IPS-20b (cell line): ENCODE measurements at regions not wholly inside any gene's neighbourhood (a gene's known extent, or its start where the extent isn't known, plus 50 kb on each side); places are given as distances from the start of the nearest gene placed in this dataset.

ENCODE experiments used
- H3K27ac ChIP-seq: one replicate; pipeline ENCODE4 v1.5.1; 2013; ENCODE audit warnings: low read length
- H3K27me3 ChIP-seq: 2 replicates; pipeline ENCODE4 v1.6.1; 2013; ENCODE audit warnings: mild to moderate bottlenecking, low read length, inconsistent platforms; ENCODE audit not compliant: insufficient read depth
- H3K36me3 ChIP-seq: 2 replicates; pipeline ENCODE4 v1.6.1; 2013; ENCODE audit warnings: low read depth, mild to moderate bottlenecking, inconsistent platforms, low read length, moderate library complexity; ENCODE audit not compliant: insufficient read depth
- H3K4me1 ChIP-seq: 2 replicates; pipeline ENCODE4 v1.6.1; 2013; ENCODE audit warnings: mild to moderate bottlenecking, control low read depth, inconsistent platforms, low read length, moderate library complexity; ENCODE audit not compliant: insufficient read depth
- H3K4me3 ChIP-seq: 2 replicates; pipeline ENCODE4 v1.5.1; 2013; ENCODE audit warnings: mild to moderate bottlenecking, low read length, inconsistent platforms
- H3K9ac ChIP-seq: 2 replicates; pipeline ENCODE4 v1.6.1; 2013; ENCODE audit warnings: low read depth, mild to moderate bottlenecking, inconsistent platforms, low read length, moderate library complexity
- H3K9me3 ChIP-seq: 2 replicates; pipeline ENCODE4 v1.6.1; 2013; ENCODE audit warnings: mild to moderate bottlenecking, low read depth, low read length, inconsistent platforms; ENCODE audit not compliant: insufficient read depth

DNA sequence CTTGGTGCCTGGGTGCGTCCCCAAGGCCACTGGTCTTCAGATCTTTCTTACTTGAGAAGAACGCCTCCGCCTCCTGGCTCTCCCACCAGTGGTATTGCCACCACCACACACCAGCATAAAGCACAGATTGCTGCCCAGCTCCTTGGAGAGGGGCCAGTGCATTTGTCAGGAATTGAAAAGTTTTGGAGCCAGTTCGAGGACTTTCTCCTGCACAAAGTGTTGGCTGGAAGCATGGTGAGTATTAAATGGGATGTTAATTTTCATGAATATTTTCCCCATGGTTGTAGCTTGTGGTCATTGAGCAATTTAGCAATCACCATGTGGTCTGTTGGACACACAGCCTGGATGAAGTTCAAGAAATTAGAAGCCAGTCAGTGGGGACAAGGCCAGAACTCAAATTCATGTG, 684.6 kb upstream of the FANCL start:
- no peak overlapping the region for H3K4me3 ChIP-seq
- no peak overlapping the region for H3K9ac ChIP-seq
- no peak overlapping the region for H3K27ac ChIP-seq
- H3K9me3 ChIP-seq: no peaks in the 10 kb centered on the region
- H3K36me3 ChIP-seq: no peaks in the 10 kb centered on the region
- H3K4me1 ChIP-seq: peaks cover 3% of the 10 kb centered on the region
- no peaks in the 10 kb centered on the region for H3K27me3 ChIP-seq

DNA sequence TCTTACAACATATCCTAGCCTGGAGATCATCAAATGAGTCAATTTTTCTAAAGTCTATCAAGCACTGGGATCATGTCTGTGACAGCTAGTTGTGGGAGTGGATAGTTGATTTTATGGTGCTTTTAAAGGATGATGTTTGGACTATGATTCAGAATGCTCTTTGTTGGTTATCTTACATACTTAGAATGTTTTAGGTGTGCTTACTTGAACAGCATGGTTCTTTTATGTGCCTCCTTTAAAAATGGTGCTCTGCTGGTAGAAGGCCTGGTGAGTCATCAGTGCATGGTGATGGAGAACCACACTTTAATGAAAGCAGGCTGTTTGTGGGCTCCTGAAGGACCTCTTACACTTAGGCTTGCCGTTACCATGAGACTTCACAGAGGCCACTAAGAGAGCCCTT, 682.7 kb upstream of the FANCL start:
- no peak overlapping the region for H3K9ac ChIP-seq
- no peaks in the 10 kb centered on the region for H3K9me3 ChIP-seq
- H3K4me1 ChIP-seq: no peaks in the 10 kb centered on the region; the same call in 1 of the 2 replicates
- no peaks in the 10 kb centered on the region for H3K36me3 ChIP-seq
- H3K27ac ChIP-seq: no peak overlapping the region
- H3K4me3 ChIP-seq: no peak overlapping the region
- H3K27me3 ChIP-seq: no peaks in the 10 kb centered on the region

DNA sequence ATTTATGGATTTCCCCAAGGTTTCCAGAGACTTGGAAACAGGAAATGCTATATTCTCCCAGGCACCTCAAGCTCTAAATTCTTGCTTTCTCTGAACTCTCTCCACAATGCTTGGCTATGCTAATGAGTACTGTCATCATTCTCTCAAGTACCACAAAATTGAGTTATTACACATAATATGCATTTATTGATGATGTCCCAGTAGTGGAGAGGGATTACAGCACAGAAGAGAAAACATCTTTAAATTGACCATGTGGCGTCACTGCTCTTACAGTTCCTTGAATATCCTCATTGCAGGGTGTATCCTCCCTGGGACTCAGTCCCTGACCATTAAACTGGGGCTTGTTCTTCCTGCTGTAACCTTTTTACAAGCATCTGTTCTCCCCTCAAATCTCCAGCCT, 681.1 kb upstream of the FANCL start:
- Histone ChIP-seq H3K4me1 (peaks cover 7% of the 10 kb centered on the region), H3K9me3 (no peaks in the 10 kb centered on the region), H3K27ac (no peak overlapping the region), H3K27me3 (no peaks in the 10 kb centered on the region), H3K36me3 (no peaks in the 10 kb centered on the region), H3K9ac (no peak overlapping the region), H3K4me3 (no peak overlapping the region)

DNA sequence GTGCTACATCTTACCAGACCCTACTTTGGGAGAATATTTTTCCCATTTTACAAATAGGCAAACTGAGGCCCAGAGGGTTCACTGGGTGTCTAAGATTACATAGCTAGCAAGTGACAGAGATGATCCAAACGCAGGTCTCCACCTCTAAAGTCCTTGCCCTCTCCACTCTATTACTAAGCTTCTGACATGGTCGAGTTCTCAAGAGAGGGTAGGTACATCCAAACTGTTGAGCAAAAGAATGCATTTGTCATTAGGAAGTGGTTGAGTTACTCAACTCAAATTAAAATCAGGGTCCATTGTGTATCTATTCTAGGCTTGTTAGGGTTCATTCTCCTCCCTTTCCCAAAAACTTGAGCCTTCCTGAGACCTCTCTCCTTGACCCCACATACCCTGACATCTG, 680.6 kb upstream of the FANCL start:
- Histone ChIP-seq H3K36me3 (no peaks in the 10 kb centered on the region), H3K27ac (no peak overlapping the region), H3K4me3 (no peak overlapping the region), H3K4me1 (peaks cover 7% of the 10 kb centered on the region), H3K9ac (no peak overlapping the region), H3K9me3 (no peaks in the 10 kb centered on the region), H3K27me3 (no peaks in the 10 kb centered on the region)

DNA sequence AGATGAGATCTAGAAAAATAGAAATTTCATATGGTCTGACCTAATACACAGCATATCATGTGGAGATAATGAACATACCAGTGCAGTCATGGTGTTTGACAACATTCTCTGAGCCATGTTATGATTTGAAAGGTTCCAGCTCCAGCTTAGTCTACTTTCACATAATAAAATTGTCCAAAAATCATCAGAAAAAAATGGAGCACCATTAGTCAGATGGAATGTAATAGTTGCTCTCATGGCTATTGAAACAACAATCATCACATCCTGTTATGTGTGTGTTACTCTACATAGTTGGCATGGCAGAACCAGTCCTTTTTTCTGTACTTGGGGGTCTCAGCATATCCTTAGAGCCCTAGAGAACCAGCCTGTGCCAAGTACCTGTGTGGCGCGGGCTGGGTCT, 678.9 kb upstream of the FANCL start:
- Histone ChIP-seq H3K4me1 (peaks cover 7% of the 10 kb centered on the region), H3K27ac (no peak overlapping the region), H3K4me3 (no peak overlapping the region), H3K9ac (no peak overlapping the region), H3K36me3 (no peaks in the 10 kb centered on the region), H3K9me3 (no peaks in the 10 kb centered on the region), H3K27me3 (no peaks in the 10 kb centered on the region)

DNA sequence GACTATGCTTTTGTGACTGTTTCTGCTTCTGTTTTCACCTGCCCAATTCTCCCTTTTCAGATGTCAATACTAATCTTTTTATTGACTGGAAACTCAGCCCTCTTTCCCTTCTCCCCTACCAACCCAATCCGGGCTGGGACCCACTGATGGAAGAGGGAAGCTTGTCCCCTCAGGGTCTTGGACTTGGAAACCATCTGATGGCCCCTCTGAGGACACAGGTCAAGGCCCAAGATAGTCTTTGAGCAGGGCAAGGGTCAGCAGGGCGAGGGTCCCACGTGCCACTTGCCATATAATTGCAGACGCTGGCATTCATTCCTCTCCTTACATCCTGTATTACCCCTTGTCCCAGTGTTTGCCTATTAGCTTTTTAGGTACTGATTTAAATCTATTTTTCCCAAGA, 678.2 kb upstream of the FANCL start:
- Histone ChIP-seq H3K27me3 (no peaks in the 10 kb centered on the region), H3K36me3 (no peaks in the 10 kb centered on the region), H3K9me3 (no peaks in the 10 kb centered on the region), H3K4me3 (no peak overlapping the region), H3K9ac (no peak overlapping the region), H3K27ac (no peak overlapping the region), H3K4me1 (peaks cover 12% of the 10 kb centered on the region)

DNA sequence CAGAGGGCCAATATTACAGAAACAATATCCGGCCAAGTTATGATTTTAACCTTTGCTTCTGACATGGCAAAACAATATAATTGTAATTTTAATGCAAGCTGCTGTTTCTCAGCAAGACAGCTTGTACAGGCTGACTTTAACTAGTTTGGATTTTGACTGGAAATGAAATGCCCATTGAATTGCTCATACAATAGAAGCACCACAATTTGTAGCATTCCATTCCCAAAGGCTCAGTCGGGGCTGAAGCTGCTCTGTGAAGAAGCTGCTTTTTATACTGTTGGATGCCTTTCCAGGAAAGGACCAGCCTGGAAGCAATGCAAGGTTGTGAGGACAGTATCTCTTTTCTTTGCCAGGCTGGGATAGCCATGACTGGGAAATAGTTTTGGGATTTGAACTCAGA, 677.0 kb upstream of the FANCL start:
- H3K4me3 ChIP-seq: no peak overlapping the region
- peaks cover 23% of the 10 kb centered on the region for H3K4me1 ChIP-seq
- H3K27me3 ChIP-seq: no peaks in the 10 kb centered on the region
- H3K27ac ChIP-seq: no peak overlapping the region
- H3K36me3 ChIP-seq: no peaks in the 10 kb centered on the region
- H3K9ac ChIP-seq: no peak overlapping the region
- no peaks in the 10 kb centered on the region for H3K9me3 ChIP-seq

DNA sequence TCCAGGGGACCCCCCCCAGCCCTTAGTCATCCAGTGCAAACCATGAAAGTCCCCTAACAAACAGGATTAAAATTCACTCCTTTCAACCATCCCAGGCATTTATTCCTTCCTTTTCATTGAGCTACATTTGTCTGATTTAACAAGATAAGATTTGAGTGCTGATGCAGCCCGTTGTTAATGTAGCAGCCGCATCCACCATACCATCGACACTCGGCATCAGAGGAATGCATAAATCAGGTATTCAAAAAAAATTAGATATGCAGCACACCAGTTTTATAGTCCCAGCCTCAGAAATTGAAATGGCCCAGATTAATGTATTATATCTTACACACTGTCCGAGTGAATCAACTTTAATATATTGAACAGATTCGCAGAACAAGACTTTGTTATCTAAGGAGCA, 676.5 kb upstream of the FANCL start:
- Histone ChIP-seq H3K27ac (no peak overlapping the region), H3K4me3 (no peak overlapping the region), H3K4me1 (peaks cover 28% of the 10 kb centered on the region)

DNA sequence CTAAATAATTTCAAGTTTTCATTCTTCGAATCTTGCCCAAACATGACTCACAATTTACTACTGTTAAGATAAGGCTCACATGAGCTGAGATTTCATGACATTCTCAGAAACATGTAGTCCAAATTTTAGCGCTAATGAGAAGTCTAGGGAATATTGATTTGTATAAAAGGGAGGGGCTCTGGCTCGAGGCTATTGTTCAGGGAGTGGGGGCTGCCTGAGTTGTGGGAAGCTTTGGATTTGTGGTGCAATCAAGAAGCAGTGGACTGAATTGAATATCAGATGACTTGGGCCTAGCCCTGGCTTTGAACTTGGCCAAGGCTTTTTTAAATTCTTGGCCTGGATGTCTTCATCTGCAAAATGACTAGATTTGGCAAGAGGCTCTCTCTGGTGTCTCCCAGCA, 674.9 kb upstream of the FANCL start:
- Histone ChIP-seq H3K4me1 (peaks cover 36% of the 10 kb centered on the region), H3K9me3 (no peaks in the 10 kb centered on the region), H3K9ac (no peak overlapping the region), H3K36me3 (no peaks in the 10 kb centered on the region), H3K27me3 (no peaks in the 10 kb centered on the region), H3K4me3 (no peak overlapping the region), H3K27ac (no peak overlapping the region)

More for the DNA sequence above, 676.5 kb upstream of the FANCL start:
- Histone ChIP-seq H3K36me3 (no peaks in the 10 kb centered on the region), H3K27me3 (no peaks in the 10 kb centered on the region), H3K9ac (no peak overlapping the region), H3K9me3 (no peaks in the 10 kb centered on the region)

DNA sequence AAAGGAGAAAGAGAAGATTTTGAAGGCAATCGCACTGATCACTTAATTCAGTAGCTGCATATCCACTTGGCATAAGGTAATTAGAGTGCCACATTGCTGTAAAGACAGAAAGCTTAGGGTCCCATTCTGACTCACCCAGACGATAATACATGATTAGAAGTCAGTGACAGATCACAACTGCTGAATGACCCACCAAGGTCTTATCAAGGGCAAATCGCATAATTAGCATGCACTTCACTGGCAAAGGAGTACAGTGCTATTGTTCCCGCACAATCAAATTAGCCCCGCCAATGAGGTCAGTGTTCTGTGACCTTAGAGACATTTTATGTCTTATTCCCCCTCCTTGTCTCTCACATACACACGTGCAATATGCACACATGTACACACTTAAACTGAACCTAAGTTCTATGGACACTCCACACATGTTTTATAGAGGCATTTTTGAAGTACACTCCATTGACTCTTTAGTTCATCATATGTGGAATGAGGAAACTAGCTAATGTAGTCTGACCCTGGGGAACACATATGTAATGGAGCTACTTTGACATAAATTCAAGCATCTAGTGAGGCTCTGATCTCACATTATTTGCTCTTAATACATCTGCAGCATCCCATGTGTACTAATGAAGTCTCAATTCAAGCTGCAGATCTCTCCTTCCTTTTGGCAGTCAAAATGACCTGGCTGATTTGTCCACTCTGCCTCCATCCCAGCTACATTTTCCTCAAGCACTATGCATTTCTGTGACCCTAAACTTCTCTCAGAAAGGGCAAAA, 673.8 kb upstream of the FANCL start:
- H3K27me3 ChIP-seq: no peaks in the 10 kb centered on the region
- H3K9ac ChIP-seq: no peak overlapping the region
- H3K4me3 ChIP-seq: no peak overlapping the region
- no peaks in the 10 kb centered on the region for H3K9me3 ChIP-seq
- H3K36me3 ChIP-seq: no peaks in the 10 kb centered on the region
- peaks cover 36% of the 10 kb centered on the region for H3K4me1 ChIP-seq
- no peak overlapping the region for H3K27ac ChIP-seq

DNA sequence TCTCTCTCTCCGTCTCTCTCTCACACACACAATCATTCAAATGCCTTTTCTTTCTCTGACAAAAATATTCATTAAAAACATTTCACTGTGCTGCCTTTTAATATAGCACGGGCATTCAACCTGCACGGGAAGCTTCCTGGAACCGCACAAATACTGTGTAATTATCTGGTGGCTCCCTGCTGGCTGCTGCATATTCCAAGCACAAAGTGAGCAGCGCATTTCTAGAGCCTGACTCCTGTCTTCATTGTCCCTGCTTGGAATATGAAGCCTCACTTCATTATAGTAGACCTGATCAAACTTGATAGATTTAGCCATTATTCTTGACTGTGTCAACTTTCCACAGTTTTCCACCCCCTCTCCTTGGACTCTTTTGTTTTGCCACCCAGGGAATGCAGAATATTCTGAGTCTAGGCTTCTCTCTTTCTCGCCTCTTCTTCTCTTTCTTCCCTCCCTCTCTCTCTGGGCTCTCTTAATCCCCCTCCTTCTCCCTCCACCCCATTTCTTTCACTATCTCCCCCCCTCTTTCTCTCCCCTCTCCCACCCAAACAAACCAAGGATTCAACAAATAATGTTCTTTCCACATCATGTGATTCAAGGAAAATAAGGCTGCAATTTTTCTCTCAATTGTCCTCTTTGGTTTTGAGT, 672.1 kb upstream of the FANCL start:
- no peaks in the 10 kb centered on the region for H3K27me3 ChIP-seq
- H3K9me3 ChIP-seq: no peaks in the 10 kb centered on the region
- peak overlapping the region; percentile 50 for H3K9ac ChIP-seq
- H3K4me3 ChIP-seq: peak overlapping the region; percentile 51; the same call in 1 of the 2 replicates
- H3K27ac ChIP-seq: no peak overlapping the region
- peaks cover 31% of the 10 kb centered on the region for H3K4me1 ChIP-seq
- no peaks in the 10 kb centered on the region for H3K36me3 ChIP-seq

DNA sequence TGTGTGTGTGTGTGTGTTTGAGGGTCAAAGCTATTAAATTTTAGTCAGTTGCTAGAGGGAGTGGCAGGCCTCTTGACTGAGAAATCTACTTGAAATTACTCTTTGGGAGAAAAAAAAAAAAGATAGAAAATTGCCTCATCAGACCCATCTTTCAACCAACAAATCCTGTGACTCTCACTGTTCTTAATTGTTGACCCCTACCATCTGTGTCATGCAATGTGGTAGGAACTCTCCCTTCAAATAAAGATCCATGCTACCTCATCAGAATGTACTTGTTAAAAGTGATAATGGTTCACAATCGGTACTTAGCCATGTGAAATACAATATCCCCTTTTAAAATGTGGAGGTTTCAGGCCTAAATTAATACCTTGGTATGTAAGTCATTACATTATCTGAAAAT, 670.8 kb upstream of the FANCL start:
- Histone ChIP-seq H3K27ac (no peak overlapping the region), H3K36me3 (no peaks in the 10 kb centered on the region), H3K9ac (no peak overlapping the region), H3K4me3 (no peak overlapping the region), H3K4me1 (peaks cover 30% of the 10 kb centered on the region; the same call in 1 of the 2 replicates), H3K9me3 (no peaks in the 10 kb centered on the region), H3K27me3 (no peaks in the 10 kb centered on the region)
